GM12865 (cell line): ENCODE measurements at regions not wholly inside any gene's neighbourhood (a gene's known extent, or its start where the extent isn't known, plus 50 kb on each side); places are given as distances from the start of the nearest gene placed in this dataset.
"Not testable (repeated sequence)": the region's sequence is repeated elsewhere in the genome, so short reads cannot be mapped to it uniquely, and the experiment has no call there.

Experiments used
- DNase-seq: peaks from one replicate; pipeline ENCODE4 v3.0.0; 2010; ENCODE audit warnings: low read depth
- H3K4me3 ChIP-seq: 2 replicates; pipeline ENCODE4 v1.5.1; 2011; ENCODE audit warnings: mild to moderate bottlenecking, low read depth, low read length, control low read depth
- TF ChIP-seq, protein P1 (sequence below): IDR thresholded peaks from 2 replicates; pipeline ENCODE4 v1.5.1; 2011; ENCODE audit warnings: low read length, control low read depth, low read depth, inconsistent platforms; ENCODE audit not compliant: insufficient read depth; ENCODE audit errors: missing control alignments

DNA sequence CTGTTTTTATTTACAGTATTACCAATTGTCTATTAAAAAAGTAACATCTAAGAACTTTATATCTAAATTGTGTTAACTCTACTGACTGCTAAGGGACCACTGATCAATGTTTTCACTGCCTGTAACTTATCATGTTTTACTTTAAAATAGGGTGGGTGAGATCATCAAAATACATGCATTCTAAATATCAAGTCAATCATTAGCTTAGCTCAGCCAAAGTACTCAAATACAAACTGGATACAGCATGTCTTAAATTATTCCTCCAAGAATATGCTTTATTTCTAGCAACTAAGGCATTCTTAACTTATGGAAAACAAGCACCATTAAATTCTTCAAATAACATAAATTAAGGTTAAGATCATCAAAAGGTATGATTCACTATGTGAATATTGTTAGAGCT is 638.7 kb upstream of the RGS18 start:
- no peak overlapping the region for H3K4me3 ChIP-seq
- no peak for DNase-seq
- TF ChIP-seq, protein P1, sequence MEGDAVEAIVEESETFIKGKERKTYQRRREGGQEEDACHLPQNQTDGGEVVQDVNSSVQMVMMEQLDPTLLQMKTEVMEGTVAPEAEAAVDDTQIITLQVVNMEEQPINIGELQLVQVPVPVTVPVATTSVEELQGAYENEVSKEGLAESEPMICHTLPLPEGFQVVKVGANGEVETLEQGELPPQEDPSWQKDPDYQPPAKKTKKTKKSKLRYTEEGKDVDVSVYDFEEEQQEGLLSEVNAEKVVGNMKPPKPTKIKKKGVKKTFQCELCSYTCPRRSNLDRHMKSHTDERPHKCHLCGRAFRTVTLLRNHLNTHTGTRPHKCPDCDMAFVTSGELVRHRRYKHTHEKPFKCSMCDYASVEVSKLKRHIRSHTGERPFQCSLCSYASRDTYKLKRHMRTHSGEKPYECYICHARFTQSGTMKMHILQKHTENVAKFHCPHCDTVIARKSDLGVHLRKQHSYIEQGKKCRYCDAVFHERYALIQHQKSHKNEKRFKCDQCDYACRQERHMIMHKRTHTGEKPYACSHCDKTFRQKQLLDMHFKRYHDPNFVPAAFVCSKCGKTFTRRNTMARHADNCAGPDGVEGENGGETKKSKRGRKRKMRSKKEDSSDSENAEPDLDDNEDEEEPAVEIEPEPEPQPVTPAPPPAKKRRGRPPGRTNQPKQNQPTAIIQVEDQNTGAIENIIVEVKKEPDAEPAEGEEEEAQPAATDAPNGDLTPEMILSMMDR = no peak

DNA sequence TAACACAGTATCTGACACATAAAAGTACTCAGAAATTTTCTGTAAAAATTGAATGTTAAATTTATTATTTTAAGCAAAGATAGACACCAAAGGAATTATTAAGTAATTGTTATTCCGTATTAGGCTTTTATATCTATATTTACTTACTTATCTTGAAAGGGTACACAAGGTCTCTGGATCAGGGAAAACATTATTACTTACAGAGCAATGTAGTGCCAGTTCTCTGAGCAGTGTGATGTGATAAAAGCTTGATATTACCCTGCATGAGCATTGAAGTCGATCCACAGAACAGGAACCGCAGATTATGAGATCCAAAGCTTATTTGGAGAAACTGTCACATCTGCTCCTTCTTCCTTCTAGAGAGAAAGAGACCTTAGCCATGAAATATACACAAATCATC is 637.9 kb upstream of the RGS18 start:
- no peak for DNase-seq
- TF ChIP-seq, protein P1 = no peak
- H3K4me3 ChIP-seq = no peak overlapping the region

DNA sequence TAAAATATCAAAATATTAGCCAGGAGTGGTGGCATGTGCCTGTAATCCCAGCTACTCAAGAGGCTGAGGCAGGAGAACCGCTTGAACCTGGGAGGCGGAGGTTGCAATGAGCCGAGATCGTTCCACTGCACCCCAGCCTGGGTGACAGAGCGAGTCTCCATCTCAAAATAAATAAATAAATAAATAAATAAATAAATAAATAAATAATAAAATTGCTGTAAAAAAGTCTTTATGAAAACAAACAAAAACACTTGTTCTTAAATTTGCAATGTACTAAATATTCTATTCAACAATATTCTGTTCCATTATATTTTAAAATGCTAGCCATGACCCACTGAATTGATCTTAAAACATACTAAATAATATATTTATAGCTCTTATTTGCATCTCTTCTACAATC is 632.3 kb upstream of the RGS18 start:
- not testable (repeated sequence) for DNase-seq

GRCh38 chr1:191528275-191528674 is 630.0 kb upstream of the RGS18 start:
- H3K4me3 ChIP-seq = no peak overlapping the region
- no peak for DNase-seq
- TF ChIP-seq, protein P1 = no peak

More for the DNA sequence above, 632.3 kb upstream of the RGS18 start:
- not testable (repeated sequence) for H3K4me3 ChIP-seq

DNA sequence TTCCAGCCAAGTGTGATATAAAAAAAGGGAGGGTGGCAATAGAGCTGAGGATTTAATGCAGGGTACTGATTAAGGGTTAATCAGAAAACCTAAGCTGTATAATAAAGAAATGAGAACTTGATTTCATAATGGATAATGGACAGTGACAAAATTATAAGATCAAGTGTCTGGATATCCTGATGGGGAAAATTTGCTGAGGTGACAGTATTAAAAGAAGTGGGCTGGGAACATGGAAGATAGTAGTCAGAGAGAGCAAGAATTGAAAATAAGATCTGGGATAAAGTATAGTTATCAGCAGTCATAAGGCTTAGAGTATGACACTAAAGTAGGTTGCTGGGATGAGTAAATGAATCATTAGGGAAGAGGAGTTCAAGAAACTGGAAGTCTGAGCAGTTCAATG is 627.3 kb upstream of the RGS18 start:
- H3K4me3 ChIP-seq = no peak overlapping the region
- no peak for DNase-seq
- TF ChIP-seq, protein P1 = no peak

DNA sequence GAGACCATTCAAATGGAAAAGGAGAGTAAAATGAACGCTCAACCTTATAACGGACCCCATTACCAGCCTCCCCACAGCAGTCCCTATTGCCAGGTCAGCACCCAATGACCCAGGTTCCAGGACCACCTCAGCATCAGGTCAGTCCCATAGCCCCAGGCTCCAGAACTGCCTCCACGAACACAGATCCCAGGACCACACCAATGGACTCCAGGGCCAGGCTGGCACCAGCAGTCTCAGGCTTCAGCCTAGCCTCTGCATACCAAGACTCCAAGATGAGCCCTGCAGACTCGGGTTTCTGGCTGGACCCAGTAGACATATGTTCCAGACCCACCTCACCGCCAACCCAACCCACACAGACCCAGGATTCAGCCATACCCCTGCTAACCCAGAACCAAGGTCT is 625.0 kb upstream of the RGS18 start:
- no peak for DNase-seq
- TF ChIP-seq, protein P1 = no peak
- H3K4me3 ChIP-seq = no peak overlapping the region

DNA sequence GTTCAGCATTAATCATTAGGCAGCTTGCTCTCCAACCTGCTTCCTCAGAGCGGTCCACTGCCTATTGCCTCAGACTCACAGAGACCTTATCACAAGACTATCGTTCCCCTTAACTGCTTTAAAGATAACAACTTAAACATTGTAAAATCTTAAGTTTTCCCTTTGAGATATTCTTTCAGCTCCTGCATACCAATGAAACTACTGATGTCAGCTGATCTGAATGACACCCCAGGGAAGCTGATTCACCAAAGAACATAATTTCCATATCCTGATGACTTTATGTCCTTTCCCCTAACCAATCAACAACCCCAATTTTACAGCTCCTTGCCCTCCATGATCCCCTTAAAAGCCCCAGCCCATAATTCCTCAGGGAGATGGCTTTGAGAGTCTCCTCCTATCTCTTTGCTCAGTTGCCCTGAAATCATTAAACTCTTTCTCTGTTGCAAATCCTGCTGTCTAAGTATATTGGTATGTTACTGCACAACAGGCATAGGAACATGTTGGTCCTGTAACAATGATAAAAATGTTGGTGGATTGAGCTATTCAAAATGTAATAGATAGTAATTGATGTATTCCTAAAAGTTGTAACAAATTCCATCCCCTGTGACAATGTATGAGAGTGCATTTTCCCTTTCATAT is 621.4 kb upstream of the RGS18 start:
- H3K4me3 ChIP-seq = no peak overlapping the region
- TF ChIP-seq, protein P1 = no peak
- no peak for DNase-seq
